Hematopoietic multipotent progenitor cell treated with erythropoietin and hydrocortisone succinate and interleukin-3 and kit ligand, for 8 days (in vitro differentiated cells): ENCODE measurements at regions not wholly inside any gene's neighbourhood (a gene's known extent, or its start where the extent isn't known, plus 50 kb on each side); places are given as distances from the start of the nearest gene placed in this dataset.
"Not testable (repeated sequence)": the region's sequence is repeated elsewhere in the genome, so short reads cannot be mapped to it uniquely, and the experiment has no call there.

Experiments used
- DNase-seq: peaks from one replicate; pipeline ENCODE4 v3.0.0-alpha.2; 2015

- DNase-seq, result not testable (repeated sequence)
Measured at GRCh38 chr5:99562937-99563627, 634.3 kb upstream of the CHD1 start.

- no peak for DNase-seq
Measured at GRCh38 chr5:99553211-99553810, 624.5 kb upstream of the CHD1 start.

GRCh38 chr5:99544356-99544755 lies 615.5 kb upstream of the CHD1 start:
- no peak for DNase-seq

- DNase-seq, result no peak
Measured at GRCh38 chr5:99543841-99544240, 615.0 kb upstream of the CHD1 start.

- DNase-seq, result not testable (repeated sequence)
Measured at GRCh38 chr5:99534241-99534640, 605.4 kb upstream of the CHD1 start.

GRCh38 chr5:99521666-99522065 lies 592.9 kb upstream of the CHD1 start:
- DNase-seq, result not testable (repeated sequence)

GRCh38 chr5:99515864-99516490 lies 587.2 kb upstream of the CHD1 start:
- not testable (repeated sequence) for DNase-seq

- DNase-seq, result not testable (repeated sequence)
Measured at GRCh38 chr5:99510237-99510866, 581.5 kb upstream of the CHD1 start.

GRCh38 chr5:99509064-99509463 lies 580.3 kb upstream of the CHD1 start:
- DNase-seq, result not testable (repeated sequence)

GRCh38 chr5:99495456-99495855 lies 566.6 kb upstream of the CHD1 start:
- not testable (repeated sequence) for DNase-seq

- DNase-seq, result not testable (repeated sequence)
Measured at GRCh38 chr5:99478450-99478849, 549.6 kb upstream of the CHD1 start.

GRCh38 chr5:99473328-99473727 lies 544.5 kb upstream of the CHD1 start:
- DNase-seq, result not testable (repeated sequence)

- not testable (repeated sequence) for DNase-seq
Measured at GRCh38 chr5:99471726-99472125, 542.9 kb upstream of the CHD1 start.

GRCh38 chr5:99471178-99471577 lies 542.4 kb upstream of the CHD1 start:
- DNase-seq, result not testable (repeated sequence)

GRCh38 chr5:99470636-99471035 lies 541.8 kb upstream of the CHD1 start:
- DNase-seq, result not testable (repeated sequence)

- DNase-seq, result no peak
Measured at GRCh38 chr5:99460701-99461100, 531.9 kb upstream of the CHD1 start.

- DNase-seq, result no peak
Measured at GRCh38 chr5:99453196-99453595, 524.4 kb upstream of the CHD1 start.

GRCh38 chr5:99449786-99450185 lies 521.0 kb upstream of the CHD1 start:
- no peak for DNase-seq

GRCh38 chr5:99445805-99446204 lies 517.0 kb upstream of the CHD1 start:
- no peak for DNase-seq

GRCh38 chr5:99441235-99441634 lies 512.4 kb upstream of the CHD1 start:
- no peak for DNase-seq

GRCh38 chr5:99438619-99439018 lies 509.8 kb upstream of the CHD1 start:
- DNase-seq, result no peak

GRCh38 chr5:99437986-99438385 lies 509.2 kb upstream of the CHD1 start:
- DNase-seq, result no peak

GRCh38 chr5:99423396-99423795 lies 494.6 kb upstream of the CHD1 start:
- not testable (repeated sequence) for DNase-seq

GRCh38 chr5:99418640-99419039 lies 489.8 kb upstream of the CHD1 start:
- DNase-seq, result not testable (repeated sequence)
